ENCODE measurements at regions not wholly inside any gene's neighbourhood (a gene's known extent, or its start where the extent isn't known, plus 50 kb on each side); places are given as distances from the start of the nearest gene placed in this dataset.

- TF ChIP-seq POLR2AphosphoS5 (IDR thresholded peaks at IDR 0.05; ENCODE audit: low read depth, low read length) (no peak), SIN3A (IDR thresholded peaks at IDR 0.05; ENCODE audit: borderline replicate concordance, insufficient read depth, low read depth, low read length) (no peak)
Observed at GRCh38 chr17:74148901-74149596, 54.4 kb upstream of the RPL38 start.

Data from Panc1 (cell line).